ENCODE measurements at regions not wholly inside any gene's neighbourhood (a gene's known extent, or its start where the extent isn't known, plus 50 kb on each side); places are given as distances from the start of the nearest gene placed in this dataset.

GRCh38 chr9:95605101-95605500, 88.3 kb upstream of the PTCH1 start:
- TF ChIP-seq SPI1 (IDR thresholded peaks at IDR 0.05; ENCODE audit: borderline replicate concordance, low read depth) (no peak), GABPA (IDR thresholded peaks at IDR 0.05; ENCODE audit: low read depth) (no peak), CTCF (IDR thresholded peaks at IDR 0.05; ENCODE audit: insufficient read depth, low read length) (no peak), POLR2AphosphoS5 (IDR thresholded peaks at IDR 0.05; ENCODE audit: low read depth) (no peak)
- TF ChIP-seq, protein P1, sequence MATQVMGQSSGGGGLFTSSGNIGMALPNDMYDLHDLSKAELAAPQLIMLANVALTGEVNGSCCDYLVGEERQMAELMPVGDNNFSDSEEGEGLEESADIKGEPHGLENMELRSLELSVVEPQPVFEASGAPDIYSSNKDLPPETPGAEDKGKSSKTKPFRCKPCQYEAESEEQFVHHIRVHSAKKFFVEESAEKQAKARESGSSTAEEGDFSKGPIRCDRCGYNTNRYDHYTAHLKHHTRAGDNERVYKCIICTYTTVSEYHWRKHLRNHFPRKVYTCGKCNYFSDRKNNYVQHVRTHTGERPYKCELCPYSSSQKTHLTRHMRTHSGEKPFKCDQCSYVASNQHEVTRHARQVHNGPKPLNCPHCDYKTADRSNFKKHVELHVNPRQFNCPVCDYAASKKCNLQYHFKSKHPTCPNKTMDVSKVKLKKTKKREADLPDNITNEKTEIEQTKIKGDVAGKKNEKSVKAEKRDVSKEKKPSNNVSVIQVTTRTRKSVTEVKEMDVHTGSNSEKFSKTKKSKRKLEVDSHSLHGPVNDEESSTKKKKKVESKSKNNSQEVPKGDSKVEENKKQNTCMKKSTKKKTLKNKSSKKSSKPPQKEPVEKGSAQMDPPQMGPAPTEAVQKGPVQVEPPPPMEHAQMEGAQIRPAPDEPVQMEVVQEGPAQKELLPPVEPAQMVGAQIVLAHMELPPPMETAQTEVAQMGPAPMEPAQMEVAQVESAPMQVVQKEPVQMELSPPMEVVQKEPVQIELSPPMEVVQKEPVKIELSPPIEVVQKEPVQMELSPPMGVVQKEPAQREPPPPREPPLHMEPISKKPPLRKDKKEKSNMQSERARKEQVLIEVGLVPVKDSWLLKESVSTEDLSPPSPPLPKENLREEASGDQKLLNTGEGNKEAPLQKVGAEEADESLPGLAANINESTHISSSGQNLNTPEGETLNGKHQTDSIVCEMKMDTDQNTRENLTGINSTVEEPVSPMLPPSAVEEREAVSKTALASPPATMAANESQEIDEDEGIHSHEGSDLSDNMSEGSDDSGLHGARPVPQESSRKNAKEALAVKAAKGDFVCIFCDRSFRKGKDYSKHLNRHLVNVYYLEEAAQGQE (IDR thresholded peaks at IDR 0.05; ENCODE audit: insufficient replicate concordance, low read depth), result no peak
- Histone ChIP-seq H3K27me3 (ENCODE audit: insufficient read depth, poor library complexity, severe bottlenecking) (no peaks in the 10 kb centered on the region), H3K27ac (replicated peaks) (no peak overlapping the region), H3K4me3 (replicated peaks; ENCODE audit: insufficient read depth, low read length) (no peak overlapping the region)
- no peak for DNase-seq (ENCODE audit: low read depth in 1 of 2, low spot score in 1 of 2)

GRCh38 chr9:95598236-95598635, 81.5 kb upstream of the PTCH1 start:
- Histone ChIP-seq H3K4me3 (replicated peaks; ENCODE audit: insufficient read depth, low read length) (no peak overlapping the region), H3K27ac (replicated peaks) (no peak overlapping the region), H3K27me3 (ENCODE audit: insufficient read depth, poor library complexity, severe bottlenecking) (no peaks in the 10 kb centered on the region)
- DNase-seq (ENCODE audit: low read depth in 1 of 2, low spot score in 1 of 2), result no peak
- TF ChIP-seq, protein P1 (IDR thresholded peaks at IDR 0.05; ENCODE audit: insufficient replicate concordance, low read depth), result no peak
- no peak for TF ChIP-seq CTCF (IDR thresholded peaks at IDR 0.05; ENCODE audit: insufficient read depth, low read length)
- TF ChIP-seq SPI1 (IDR thresholded peaks at IDR 0.05; ENCODE audit: borderline replicate concordance, low read depth), result no peak
- TF ChIP-seq POLR2AphosphoS5 (IDR thresholded peaks at IDR 0.05; ENCODE audit: low read depth), result no peak
- no peak for TF ChIP-seq GABPA (IDR thresholded peaks at IDR 0.05; ENCODE audit: low read depth)

- TF ChIP-seq GABPA (IDR thresholded peaks at IDR 0.05; ENCODE audit: low read depth), result no peak
- no peak for TF ChIP-seq CTCF (IDR thresholded peaks at IDR 0.05; ENCODE audit: insufficient read depth, low read length)
- TF ChIP-seq, protein P1 (IDR thresholded peaks at IDR 0.05; ENCODE audit: insufficient replicate concordance, low read depth), result no peak
- no peak for TF ChIP-seq POLR2AphosphoS5 (IDR thresholded peaks at IDR 0.05; ENCODE audit: low read depth)
- TF ChIP-seq SPI1 (IDR thresholded peaks at IDR 0.05; ENCODE audit: borderline replicate concordance, low read depth), result no peak
- H3K27me3 ChIP-seq (ENCODE audit: insufficient read depth, poor library complexity, severe bottlenecking), result no peaks in the 10 kb centered on the region
- H3K27ac ChIP-seq (replicated peaks), result no peak overlapping the region
- no peak for DNase-seq (ENCODE audit: low read depth in 1 of 2, low spot score in 1 of 2)
- no peak overlapping the region for H3K4me3 ChIP-seq (replicated peaks; ENCODE audit: insufficient read depth, low read length)
Observed at GRCh38 chr9:95595721-95596295, 79.0 kb upstream of the PTCH1 start.

Measured in HL-60 (cell line).